Forelimb muscle (tissue), 1 donor: ENCODE measurements at regions not wholly inside any gene's neighbourhood (a gene's known extent, or its start where the extent isn't known, plus 50 kb on each side); places are given as distances from the start of the nearest gene placed in this dataset.

Experiments
- DNase-seq: peaks from one replicate; pipeline ENCODE4 v3.0.0-alpha.2; 2013; ENCODE audit warnings: low read depth

DNA sequence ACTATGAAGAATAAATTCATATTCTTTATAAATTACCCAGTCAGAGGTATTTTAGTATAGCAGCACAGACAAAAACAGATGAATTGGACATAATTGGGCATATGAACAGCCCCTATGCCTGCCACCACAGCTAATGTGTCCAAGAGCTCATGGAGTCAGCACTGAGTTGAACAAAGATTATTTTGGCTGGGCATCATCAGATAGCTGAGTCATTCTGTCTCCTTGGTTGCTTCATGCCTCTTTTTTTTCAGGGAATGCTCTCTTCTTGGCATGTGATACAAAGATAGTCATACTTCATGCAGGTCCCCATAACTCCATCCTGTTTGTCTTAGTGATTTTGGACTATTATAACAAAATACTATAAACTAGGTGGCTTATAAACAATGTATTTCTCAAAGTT is 275.6 kb downstream of the TENT5A start:
- DNase-seq: no peak

DNA sequence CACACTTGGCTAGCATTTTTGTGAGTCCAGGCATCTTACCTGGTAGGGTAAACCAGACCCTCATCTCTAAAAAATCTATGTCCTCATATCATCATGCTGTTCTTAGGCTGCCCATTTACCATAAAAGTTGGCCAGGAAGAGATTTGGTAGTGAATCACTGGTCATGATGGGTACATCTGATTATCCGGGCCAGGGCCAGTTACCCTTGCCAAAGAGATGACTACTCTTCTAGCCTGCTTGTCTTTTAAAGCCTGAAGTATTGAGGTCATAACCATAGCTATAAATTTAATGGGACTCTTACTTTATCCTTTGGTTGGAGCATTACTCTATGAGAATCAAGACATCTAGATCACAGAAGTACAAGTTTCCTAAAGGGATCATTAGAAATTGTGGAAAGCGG is 276.8 kb downstream of the TENT5A start:
- no peak for DNase-seq

DNA sequence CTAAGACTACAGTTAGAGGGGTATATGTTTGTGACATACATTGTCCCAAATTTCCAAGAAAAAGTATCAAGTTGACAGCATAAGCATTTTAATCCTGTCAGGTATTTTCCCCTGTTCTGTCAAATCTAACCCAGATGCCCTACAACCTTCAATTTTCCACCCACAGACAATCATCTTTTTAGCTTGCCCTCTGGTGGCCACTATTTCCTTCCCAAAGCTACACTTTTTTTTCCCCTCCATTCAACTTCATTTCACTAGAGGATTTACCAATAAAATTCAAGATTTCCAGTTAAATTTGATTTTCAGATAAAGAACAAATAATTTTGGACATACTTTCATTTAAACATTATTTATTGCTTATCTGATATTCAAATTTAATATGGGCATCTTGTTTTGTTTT is 286.6 kb downstream of the TENT5A start:
- no peak for DNase-seq

DNA sequence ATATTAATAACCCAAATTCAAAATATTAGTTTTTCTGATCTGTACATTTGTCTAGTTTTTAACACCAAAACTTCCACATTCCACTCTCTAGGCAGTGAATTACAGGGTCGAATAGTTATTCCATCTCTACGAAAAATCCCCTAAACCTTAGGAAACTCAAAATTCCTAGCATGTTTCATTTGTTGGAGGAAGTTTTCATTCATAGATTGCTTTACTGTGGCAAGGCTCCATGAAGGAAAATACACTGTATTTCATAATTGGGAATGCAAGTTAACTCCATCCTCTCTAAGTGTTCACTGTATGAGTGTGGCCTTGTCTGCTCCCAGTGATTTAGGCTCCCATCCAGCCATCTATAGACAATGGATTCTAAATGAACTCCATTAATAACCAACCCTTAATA is 296.1 kb downstream of the TENT5A start:
- DNase-seq: no peak

DNA sequence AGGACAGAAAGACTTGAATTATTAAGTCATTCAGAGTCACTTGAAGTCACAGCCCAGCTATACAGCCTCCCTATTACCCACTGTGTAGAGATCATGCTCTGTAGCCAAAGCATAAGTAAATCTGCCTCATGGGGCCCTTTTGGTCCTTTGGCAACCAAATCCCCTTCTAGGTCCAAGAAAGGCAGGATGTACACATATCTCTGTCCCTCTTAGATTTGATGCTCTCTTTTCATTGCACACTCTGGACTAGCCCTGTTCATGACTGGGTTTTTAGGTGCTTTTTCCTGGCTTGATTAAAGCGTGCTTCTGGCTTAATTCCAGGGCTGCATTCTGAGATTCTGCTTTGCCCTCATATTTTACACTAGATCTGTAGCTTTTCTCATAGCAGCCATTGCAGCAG is 296.8 kb downstream of the TENT5A start:
- no peak for DNase-seq

DNA sequence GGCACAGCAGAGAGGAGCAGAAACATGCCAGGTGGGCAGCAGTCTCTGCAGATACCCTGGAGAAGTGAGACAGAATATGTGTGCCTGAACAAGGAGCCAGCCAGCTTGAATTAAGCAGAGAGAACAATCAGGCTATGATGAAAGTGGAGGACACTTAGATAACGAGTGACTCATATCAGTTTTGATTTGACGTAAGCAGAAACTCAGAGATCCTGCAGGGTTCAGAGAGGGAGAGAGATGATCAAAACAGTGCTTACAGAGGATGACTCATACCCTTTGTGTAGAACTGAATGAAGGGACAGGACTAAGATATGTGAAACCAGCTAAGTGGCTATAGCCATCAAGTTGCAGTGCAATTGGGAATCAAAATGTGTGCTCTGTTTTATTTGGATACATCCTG is 300.7 kb downstream of the TENT5A start:
- no peak for DNase-seq

DNA sequence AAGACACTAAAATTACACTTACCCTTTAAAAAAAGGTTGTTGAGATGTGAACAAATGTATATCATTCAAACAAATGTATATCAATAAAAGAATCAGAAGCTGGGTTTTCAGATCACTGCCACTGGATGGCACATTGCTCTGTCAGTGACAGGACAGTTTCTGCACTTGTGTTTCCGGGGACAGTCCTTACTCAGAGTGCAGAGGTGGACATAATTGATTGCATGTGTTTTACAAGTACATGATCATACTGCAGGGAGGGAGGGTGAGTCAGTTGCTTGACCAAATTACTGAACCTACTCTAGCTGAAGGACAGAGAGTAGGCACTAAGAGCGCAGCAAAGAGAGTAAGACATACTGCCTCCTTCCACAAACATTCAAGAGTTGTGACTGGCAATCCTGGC is 302.3 kb downstream of the TENT5A start:
- no peak for DNase-seq

DNA sequence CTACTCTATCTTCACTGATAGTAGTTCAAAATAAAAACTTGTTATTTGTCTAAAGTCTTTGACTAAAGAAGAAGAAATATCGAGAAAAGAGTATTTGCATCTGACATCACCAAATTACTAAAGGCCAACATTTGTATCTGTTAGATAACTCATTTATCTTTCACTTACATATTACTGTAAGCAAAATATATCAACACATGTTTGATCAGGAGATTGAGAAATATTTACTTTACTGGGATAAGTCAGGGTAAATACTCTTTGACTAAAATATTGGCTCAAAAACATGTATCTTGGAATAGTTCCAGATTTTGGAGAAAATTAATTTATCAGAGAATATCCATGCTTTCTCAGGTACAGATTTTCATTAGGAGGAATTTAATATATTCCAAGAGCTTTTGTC is 306.0 kb downstream of the TENT5A start:
- DNase-seq: no peak

DNA sequence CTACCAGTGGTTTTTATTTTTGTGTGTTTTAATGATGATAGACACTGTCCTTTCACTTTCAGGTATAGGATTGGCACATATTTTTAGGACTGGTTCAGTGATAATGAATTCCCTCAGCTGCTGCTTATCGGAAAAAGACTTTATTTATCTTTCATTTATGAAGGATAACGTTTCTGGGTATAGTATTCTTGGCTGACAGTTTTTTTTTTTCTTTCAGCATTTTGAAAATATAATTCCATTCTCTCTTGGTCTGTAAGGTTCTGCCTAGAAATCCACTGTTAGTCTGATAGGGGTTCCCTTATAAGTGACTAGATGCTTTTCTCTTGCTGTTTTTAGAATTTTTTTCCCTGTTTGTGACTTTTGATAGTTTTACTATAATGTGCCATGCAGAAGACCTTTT is 313.1 kb downstream of the TENT5A start:
- DNase-seq: no peak

DNA sequence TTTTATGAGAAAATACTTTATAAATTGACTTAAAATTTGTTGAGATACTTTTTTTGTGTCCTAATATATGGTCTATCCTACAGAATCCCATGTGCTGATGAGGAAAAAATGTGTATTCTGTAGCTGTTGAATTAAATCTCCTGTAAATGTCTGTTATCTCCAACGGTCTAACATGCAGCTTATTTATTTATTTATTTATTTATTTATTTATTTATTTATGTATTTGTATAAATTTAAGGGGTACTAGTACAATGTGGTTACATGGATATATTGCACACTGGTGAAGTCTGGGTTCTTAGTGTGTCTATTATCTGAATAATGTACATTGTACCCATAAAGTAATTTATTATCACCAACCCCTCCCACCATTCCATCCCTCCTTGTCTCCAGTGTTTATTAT is 315.5 kb downstream of the TENT5A start:
- DNase-seq: no peak

DNA sequence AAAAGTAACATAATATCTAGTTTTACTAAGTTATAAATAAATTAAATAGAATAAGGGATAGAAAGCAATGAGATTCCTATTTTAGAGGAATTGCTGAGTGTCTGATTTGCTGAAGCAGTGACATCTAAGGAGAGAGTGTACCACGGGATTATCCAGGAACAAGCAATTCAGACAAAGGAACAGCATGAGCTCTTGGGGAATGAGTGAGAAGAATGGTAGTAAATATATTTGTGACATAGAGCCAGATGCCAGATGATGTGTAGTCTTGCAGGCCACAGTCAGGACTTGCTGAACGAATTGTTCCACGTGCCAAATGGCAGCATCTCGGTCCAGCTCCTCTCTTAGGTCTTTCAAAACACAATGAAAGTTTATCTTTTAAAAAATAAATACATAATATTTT is 339.2 kb downstream of the TENT5A start:
- DNase-seq: no peak

DNA sequence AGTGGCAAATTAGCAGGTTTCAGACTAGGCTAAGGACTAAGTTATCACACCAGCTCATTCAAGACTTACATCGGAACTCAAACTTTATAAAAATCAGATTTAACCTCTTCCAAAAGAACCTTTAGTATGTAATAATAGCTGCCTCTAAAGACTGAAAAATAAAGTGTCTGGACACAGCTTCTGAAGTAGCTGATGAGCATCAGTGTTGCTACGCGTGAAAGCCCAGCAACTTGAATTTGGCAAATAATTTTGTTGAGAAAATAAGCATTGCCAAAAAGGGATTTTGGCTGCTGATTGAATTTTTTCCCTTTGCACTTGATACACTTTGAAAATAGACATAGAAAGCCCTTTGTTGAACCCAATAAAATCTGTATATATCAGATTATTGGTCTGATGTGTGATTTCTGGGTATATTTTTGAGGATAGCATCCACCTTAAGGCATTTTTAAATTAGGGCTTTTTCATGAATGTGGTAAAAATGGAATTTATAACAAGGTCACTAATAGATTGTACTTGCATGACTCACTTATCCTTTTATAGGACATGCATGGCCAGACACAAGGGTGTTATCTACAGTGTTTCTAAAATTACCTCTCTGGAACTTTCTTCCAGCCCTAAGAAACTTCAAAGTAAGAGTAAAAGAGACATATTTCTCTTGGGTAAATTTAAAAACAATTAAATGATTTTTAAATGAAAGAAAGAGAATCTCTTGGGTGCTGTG is 350.4 kb downstream of the TENT5A start:
- DNase-seq: peak; percentile 5

DNA sequence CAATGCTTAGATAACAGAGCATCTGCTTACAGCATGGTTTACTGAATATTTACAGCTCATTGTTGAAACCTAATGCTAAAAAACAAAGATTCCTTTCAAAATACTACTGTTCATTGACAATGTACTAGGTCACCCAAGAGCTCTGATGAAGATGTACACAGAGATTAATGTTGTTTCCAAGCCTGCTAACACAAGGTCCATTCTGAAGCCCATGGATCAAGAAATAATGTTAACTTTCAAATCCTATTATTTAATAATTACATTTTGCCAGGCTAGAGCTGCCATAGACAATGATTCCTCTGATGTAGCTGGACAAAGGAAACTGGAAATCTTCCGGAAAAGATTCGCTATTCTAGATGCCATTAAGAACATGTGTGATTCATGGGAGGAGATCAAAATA is 355.6 kb downstream of the TENT5A start:
- DNase-seq: no peak

DNA sequence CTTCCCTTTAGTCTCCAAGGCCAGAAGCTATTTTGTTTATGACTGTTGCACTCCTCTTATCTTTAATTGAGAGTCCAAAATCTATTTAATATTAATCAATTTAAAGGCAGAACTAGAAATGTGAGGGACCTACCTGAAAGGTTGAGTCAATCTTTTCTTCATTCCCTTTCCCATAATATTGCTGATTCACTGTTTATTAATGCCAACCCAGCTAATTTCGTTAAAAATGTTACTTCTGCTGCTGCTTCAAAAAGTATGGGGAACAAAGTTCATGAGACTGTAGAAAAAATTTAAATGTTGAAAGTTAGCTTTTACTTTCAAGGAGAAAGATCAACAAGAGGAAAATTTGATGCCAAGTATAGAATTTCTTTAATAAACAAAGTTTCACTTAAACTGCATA is 365.3 kb downstream of the TENT5A start:
- no peak for DNase-seq

DNA sequence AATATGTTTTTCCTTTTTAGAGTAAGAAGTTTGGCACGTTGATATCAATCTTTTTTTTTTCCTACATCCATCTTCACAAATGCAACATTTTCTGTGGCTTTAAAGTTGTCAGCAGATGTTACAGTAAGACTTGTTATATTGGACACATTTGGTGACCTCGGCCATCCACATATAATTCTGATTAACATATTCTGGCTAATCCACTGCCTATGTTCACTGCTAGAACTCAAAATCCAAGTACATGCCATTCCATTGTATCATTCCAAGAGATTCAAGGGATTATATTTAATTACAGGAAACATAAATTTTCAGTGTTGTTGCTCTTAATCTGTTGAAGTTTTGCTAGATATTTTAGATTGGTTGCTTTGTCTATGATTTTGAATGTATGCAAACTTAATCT is 367.6 kb downstream of the TENT5A start:
- DNase-seq: no peak

DNA sequence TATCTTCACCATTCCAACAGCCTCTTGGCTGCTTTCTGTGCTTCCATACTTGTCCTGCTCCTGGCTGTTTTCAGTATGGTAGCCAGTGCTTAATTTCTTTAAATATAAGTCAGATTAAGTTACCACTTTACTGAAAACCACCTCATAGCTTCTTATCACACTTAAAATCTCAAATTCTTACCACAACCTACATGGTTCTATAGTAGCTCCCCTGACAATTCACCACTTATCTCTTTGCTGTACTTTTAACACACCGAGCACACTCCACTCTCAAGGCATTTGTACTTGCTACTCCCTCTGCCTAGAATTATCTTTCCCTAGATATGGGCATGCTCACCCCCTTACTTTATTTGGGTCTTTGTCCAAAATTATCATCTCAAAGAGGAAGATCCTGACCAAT is 369.0 kb downstream of the TENT5A start:
- no peak for DNase-seq

DNA sequence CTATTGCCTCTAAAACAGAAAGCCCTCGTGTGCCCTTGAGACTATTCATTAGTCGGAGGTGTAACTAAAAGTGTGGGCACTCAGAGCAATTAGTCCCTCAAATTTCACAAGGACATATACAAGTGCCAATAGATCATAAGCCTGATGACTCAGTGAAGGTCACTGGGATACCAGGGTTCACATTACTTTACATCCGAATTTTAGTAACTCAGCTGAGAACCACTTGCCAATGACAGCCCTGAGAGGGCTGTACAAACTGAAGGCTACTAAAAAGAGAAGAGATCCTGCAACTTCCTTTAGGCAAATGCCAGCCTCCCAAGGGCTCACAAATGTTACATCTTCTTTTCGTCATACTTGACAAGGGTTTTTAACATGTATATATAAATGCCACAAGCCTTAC is 369.6 kb downstream of the TENT5A start:
- no peak for DNase-seq

DNA sequence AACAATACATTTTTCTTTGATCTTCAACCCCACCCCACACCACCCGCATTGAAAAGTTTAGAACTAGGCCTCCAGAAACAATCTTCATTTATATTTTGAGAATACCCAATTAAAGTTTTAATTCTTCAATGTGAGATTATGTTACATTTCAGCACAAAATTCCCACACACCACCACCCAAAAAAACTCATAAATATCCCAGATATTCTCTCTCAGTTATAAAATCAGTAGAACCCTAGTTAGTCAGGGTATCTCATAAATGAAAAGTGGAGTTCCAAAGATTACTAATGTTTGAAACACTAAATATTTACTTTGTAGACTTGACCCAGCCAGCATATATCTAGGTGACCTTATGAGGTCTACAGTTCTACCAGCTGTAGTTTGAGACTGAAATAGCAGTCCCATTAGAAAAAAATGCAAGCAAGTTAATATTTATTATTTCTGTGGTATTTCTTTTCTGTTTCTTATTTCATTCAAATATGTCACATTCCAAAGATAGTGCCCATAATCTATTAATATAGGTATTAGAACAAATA is 371.0 kb downstream of the TENT5A start:
- no peak for DNase-seq

DNA sequence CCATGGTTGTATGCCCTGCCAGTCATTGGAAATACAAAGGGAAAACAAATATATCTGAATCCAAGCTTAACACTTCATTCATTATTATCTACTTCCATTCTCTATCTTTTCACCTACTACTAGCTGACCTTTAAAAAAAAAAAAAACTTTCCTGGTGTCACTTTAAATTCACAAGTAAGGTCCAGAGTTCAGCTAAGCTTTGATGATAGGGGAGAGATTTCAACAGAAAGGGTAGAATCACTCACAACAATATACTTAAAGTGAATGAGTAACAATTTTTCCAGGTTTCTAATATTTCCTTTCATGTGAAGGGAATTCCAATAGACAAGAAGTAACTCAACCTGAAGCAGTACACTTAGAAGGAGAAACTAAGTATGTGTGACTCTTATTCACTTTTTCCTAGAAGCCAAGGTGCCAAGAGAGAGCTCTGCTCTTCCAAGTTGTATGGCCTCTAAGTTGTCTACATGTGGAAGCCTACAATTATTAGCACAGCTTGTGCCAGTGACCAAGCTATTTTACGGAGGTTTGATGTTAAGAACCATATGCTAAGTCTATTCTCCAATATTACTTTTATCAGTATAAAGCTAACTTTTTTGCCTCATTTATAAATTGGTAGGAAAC is 371.7 kb downstream of the TENT5A start:
- no peak for DNase-seq

DNA sequence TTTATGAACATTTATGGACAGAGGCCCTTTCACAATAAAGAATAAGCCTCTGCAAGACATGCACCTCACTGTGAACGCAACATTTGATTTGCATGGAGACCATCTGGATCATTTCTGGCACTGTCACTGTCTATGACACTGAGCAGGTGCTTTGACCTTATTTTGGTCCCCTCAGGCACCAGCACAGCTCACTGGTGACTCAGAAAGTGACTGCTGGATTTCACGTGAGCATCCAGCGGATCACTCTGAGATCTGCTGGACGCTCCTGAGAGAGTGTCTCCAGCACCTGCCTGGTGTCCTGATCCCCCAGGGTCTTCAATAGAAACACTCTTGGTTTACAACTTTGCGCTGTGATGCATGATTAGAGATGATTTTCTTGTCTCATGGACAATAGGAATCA is 375.7 kb downstream of the TENT5A start:
- no peak for DNase-seq

DNA sequence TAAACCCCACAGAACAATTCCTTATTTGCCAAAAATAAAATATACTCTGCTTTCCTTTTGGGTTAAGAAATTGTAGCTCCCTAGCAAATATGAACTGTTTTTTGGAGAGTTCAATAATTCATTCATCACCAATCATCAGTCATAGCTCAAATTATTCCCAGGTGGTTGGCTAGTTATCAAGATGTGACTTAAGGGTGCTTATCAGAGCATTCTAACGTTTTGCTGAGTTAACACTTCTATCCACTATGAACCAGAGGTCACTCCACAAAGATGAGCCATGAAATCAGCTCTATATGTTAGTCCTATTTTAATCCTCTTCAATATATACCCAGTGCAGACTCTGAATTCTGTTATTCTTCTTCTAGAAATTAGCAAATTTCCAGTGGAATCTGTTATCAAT is 379.1 kb downstream of the TENT5A start:
- no peak for DNase-seq

DNA sequence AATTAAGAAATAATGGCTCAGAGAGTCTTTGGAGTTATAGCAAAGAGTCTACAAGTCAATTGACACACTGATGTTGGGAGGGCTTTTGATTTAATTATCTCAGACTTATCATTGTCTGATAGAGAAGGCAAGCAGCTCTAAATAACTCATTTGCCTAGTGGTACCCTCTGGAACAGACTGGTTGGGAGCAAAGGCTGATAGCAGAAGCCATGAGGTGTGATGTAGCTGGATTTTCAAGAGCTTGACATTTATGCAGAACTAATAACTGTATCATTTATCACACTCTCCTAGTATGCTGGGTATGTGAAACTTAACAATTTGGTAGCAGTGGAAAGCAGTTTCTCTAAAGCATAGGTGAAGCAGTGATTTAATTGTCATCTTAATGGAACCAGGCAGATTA is 380.6 kb downstream of the TENT5A start:
- DNase-seq: no peak

DNA sequence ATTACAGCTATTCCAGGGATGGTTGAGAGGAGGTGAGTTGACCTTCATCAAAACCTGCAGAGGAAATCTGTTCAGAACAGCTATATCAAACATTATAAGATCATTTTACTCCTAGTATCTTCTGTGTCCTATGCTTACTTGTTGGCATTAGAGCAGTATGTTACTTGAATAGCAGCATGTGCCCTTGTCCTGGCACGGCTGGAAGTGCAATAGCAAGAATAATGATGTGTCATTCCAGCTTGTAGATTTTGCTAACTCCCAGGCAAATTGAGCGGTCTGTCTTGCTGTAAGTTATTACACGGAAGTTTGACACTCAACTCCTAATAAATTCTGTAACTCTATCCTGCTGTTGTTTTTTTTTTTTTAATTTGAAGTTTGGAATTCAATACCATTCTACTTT is 385.5 kb downstream of the TENT5A start:
- DNase-seq: no peak

DNA sequence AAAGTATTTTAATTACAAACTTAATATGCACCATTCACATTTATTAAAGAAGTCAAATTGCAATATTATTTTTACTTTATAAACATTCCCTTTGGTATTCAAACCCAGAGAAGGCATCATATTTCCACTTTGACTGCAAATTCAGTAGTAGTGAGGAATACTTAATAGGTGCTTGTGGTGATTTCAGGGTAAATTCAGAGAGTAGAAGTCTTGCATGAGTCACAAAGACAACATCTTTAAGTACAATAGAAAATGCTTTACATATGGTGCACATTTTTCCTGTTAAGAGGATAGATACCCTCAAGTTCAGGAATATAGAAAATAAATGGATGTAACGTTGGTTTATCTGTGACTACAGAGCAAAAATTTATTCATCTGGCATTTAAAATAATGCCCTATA is 390.2 kb downstream of the TENT5A start:
- DNase-seq: no peak
